GM21529 (cell line): ENCODE measurements at regions not wholly inside any gene's neighbourhood (a gene's known extent, or its start where the extent isn't known, plus 50 kb on each side); places are given as distances from the start of the nearest gene placed in this dataset.
A peak's percentile ranks its signal among the peaks of the same experiment; 100 is the strongest.
"Not testable (repeated sequence)": the region's sequence is repeated elsewhere in the genome, so short reads cannot be mapped to it uniquely, and the experiment has no call there.

Experiments
- ATAC-seq: cut with Tn5 transposase; IDR thresholded peaks from one replicate; pipeline ENCODE4 v1.9.1; 2021; ENCODE audit not compliant: unreplicated experiment

GRCh38 chr3:127069814-127070440, 87.0 kb downstream of the PLXNA1 start:
- no peak for ATAC-seq

DNA sequence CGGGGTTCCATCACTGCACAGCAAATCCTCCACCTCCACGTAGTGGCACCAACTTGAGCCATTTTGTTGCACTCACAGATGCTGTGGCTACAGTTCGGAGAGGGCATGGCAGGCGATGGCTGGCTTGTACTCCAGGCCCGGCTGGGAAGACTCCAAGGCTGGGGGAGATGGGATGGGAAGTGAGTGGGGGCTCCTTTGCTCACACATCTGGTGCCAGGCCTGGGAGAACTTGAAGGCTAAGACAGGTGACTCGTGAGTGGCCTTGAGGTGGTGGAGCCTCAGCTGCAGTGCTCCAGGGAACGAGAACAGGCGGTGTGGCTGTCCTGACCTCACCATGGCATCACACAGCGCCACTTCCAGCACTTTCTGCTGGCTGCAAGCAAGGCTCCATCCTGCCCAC, 87.9 kb downstream of the PLXNA1 start:
- no peak for ATAC-seq

DNA sequence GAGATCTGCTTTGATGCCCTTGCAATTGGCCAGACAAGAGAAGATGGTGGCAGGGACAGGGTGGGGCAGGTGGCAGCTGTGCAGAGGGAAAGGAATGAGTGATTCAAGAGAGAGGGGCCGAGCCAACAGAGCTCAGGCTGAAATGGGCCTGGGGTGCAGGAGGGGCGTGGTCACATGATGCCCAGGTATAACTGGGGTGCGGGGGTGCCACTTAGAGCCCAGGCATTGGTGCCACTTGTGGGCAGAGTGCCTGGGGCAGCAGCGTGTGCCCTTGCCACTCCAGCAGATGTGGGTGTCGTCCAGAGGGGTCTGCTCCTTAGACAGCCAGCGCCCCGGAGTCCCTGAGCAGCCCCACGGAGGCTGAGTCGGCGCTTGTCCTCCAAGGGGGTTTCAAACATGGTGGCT, 88.7 kb downstream of the PLXNA1 start:
- no peak for ATAC-seq

GRCh38 chr3:127072221-127072771, 89.4 kb downstream of the PLXNA1 start:
- ATAC-seq, result no peak

DNA sequence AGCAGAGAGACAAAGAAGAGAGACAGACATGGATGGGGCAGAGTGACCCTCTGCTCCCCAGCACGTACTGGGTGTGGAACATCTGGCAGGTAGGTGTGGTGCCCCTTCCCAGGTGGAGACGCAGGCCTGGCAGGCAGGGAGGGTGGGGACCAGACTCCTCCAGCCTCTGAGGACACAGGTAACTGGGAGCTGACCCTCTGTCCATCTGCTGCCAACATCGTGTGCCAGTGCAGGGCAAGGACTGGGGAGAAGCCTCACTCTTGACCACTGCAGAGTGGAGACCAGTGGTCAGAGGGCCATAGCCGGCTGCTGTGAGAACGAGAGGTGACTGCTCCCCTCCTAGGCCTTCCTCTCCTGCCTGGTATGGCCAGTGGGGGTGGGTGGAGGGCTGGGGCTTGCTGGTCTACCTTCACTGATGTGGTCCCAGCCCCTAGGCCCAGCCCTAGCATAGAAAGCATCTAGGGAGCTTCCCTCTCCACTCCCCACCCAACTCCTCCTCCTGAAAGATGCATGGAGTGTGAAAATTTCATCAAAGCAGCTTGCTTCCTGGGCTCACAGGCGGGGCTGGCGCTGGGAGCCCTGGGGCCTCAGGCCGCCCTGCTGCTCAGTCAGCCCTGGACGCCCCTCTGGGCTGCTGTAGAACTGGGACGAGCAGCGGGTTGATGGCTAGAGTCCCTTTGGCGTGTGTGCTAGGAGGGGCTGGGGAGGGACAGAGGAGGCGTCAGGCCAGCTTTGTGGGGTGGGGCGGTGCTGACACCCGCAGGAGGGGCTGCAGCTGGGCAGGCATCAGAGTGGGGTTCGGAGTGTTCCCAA, 90.3 kb downstream of the PLXNA1 start:
- ATAC-seq, result no peak

- ATAC-seq, result no peak
These were observed 91.3 kb downstream of the PLXNA1 start for GRCh38 chr3:127073941-127074820.

- peak; percentile 90 for ATAC-seq
These were observed 92.0 kb downstream of the PLXNA1 start for GRCh38 chr3:127074900-127075360.

DNA sequence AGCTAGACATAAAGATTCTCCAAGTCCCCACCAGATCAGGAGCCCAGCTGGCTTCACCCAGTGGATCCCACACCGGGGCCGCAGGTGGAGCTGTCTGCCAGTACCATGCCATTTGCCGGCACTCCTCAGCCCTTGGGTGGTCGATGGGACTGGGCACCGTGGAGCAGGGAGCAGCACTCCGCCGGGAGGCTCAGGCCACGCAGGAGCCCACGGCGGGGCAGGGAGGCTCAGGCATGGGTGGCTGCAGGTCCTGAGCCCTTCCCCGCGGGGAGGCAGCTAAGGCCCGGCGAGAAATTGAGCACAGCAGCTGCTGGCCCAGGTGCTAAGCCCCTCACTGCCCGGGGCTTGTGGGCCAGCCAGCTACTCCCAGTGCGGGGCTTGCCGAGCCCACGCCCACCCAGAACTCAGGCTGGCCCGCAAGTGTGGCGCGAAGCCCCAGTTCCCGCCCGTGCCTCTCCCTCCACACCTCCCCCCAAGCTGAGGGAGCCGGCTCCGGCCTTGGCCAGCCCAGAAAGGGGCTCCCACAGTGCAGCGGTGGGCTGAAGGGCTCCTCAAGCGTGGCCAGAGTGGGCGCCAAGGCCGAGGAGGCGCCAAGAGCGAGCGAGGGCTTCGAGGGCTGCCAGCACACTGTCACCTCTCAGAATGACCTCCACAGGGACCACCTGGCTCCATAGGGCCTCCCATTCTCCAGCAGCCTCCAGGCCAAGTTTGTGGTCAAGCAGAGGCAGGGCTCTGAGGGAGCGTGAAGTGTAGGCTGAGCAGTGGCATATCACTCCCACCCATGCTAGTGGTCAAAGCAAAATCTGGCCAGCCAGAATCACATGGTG, 93.5 kb downstream of the PLXNA1 start:
- not testable (repeated sequence) for ATAC-seq

DNA sequence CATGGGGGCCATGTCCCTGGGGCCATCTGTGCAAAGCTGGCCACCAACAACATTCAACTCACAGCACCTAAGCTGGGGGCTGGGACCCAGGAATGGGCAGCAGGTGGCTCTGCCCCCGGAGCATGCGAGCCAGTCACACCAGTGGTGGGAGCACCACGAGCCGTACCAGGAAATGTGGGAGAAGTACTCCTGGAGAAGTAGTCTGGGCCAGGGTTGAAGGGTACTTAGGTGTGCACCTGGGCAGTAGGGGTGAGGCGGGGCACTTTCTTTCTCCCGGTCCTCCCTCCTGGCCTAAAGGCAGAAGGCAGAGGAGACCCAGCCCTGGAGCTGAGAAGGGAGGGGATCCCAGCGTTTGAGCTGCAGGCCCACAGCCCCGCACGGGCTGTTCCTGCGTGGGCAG, 94.2 kb downstream of the PLXNA1 start:
- no peak for ATAC-seq

DNA sequence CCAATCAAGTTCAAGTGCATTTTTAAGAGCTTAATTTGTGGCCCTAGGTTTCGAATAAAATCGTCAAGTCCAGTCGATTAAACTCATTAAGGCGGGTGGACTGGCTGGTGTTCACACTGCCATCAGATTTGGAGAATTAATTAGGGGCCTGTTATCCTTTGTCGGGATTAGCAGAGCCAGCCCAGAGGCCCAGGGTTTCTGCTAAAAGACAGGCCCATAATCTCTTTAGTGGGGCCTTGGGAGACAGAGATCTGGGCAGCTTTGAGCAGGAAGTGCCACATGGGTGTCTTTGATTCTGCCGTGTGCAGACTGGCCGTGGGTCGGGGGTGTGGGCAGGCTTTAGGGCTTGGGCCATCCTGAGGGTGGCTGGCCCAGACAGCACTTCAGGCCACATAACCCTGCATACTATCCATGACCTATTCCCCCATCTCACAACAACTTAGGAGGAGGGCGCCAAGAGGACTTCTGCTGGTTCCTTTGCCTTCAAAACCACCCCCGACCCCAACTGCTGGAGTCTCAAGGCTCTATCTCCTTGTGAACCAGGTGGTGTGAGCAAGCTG, 94.7 kb downstream of the PLXNA1 start:
- ATAC-seq, result no peak

- ATAC-seq, result no peak
These were observed 95.7 kb downstream of the PLXNA1 start for GRCh38 chr3:127078626-127079025.

- no peak for ATAC-seq
These were observed 96.3 kb downstream of the PLXNA1 start for GRCh38 chr3:127079211-127079610.

- ATAC-seq, result no peak
These were observed 98.2 kb downstream of the PLXNA1 start for GRCh38 chr3:127081001-127081720.

GRCh38 chr3:127082066-127082465, 99.2 kb downstream of the PLXNA1 start:
- ATAC-seq, result no peak

DNA sequence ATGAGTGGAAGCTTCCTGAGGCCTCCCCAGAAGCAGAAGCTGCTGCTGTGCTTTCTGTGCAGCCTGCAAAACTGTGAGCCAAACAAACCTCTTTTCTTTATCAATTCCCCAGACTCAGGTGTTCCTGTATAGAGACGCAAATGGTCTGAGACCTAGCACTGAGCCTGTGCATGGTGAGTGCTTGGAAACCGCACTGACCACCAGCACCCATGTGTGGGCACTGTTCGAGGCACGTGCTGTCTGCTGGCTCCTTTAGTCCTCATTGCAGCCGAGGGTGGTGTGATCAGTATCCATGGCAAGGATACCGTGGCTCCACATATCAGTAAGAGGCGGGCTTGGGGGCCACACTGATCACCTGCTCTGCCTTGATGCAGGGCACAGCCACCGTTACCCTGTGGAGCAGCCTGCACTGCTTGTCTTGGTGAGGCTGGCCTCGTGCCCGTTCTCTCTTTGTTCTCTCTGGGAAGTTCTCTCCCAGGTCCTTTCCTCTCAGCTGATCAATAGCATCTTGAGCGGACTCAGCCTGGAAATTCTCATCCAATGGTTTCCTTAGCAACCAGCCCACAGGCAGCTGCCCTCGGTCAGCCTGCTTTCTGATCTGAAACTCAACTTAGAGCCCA, 101.0 kb downstream of the PLXNA1 start:
- no peak for ATAC-seq

DNA sequence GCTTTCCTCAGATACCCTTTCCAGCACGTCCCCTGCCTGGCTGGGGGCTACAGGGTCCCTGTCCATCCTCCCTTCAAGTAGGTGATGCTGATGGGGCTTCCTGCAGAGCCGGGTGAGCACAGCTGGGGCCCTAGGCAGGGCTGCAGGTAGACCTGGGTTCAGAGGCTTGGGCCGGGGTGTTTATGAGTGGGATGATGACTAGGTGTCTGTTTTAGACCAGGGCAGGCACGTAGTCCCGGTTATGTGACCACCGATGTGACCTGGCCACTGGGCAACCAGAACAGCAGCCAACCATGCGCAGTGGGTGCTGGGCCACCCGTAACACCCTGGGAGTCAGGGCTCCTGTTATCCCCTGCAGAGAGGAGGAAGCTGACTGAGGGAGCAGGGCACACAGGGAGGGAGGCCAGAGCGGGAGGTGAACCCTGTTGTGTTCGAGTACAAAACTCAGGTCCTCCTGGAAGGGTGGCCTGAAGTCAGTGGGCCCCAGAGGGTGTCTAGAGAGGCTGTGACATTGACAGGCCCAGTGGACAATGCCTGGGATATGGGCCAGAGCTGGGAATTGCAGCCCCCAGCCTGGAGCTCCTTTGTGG, 101.6 kb downstream of the PLXNA1 start:
- ATAC-seq, result no peak

- ATAC-seq, result no peak
These were observed 102.7 kb downstream of the PLXNA1 start for GRCh38 chr3:127085576-127085975.

DNA sequence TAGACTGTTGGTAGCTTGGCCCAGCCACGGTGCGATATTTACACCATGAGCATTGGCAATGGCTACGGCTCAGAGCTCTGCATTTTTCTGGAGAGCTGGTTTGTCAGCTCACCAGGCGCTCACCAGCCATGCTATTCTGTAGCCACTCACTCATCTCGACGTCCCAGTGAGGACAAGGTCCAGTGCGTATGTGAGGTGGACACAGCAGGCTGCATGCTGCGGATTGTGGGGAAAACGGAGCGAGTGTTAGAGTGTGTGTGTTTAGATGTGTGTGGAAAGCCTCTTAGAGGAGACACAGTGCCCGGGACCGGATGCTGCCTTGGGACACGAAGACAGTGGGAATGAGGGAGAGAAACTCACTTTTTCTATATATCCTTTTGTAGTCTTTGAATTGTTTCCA, 103.7 kb downstream of the PLXNA1 start:
- not testable (repeated sequence) for ATAC-seq

GRCh38 chr3:127087441-127087840, 104.5 kb downstream of the PLXNA1 start:
- no peak for ATAC-seq
